ENCODE measurements at regions not wholly inside any gene's neighbourhood (a gene's known extent, or its start where the extent isn't known, plus 50 kb on each side); places are given as distances from the start of the nearest gene placed in this dataset.
"Not testable (repeated sequence)": the region's sequence is repeated elsewhere in the genome, so short reads cannot be mapped to it uniquely, and the experiment has no call there.

DNA sequence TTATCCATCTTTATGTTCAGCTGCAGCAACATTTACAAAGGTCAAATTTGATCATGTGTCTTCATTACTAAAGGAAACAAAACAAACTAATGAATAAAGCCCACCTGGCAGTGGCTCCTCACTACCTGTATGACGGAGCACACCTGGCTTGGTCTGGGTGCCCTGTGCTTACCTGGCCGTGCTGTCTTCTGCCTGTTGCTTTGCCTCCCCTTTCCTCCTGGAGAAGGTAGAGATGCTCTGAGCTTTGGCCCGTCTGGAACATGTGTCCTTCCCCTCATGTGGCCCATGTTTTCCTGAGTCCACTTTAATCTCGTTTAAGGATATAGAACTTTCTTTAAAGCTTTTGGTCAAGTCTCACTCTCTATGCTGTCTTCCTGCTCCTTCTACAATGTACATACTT, 1388.8 kb upstream of the DEFB115 start:
- TF ChIP-seq, protein P1, sequence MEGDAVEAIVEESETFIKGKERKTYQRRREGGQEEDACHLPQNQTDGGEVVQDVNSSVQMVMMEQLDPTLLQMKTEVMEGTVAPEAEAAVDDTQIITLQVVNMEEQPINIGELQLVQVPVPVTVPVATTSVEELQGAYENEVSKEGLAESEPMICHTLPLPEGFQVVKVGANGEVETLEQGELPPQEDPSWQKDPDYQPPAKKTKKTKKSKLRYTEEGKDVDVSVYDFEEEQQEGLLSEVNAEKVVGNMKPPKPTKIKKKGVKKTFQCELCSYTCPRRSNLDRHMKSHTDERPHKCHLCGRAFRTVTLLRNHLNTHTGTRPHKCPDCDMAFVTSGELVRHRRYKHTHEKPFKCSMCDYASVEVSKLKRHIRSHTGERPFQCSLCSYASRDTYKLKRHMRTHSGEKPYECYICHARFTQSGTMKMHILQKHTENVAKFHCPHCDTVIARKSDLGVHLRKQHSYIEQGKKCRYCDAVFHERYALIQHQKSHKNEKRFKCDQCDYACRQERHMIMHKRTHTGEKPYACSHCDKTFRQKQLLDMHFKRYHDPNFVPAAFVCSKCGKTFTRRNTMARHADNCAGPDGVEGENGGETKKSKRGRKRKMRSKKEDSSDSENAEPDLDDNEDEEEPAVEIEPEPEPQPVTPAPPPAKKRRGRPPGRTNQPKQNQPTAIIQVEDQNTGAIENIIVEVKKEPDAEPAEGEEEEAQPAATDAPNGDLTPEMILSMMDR (IDR thresholded peaks at IDR 0.05), result not testable (repeated sequence)
- not testable (repeated sequence) for TF ChIP-seq EZH2phosphoT487 (IDR thresholded peaks at IDR 0.05)

Data from neural progenitor cell (in vitro differentiated cells).